ENCODE measurements at regions not wholly inside any gene's neighbourhood (a gene's known extent, or its start where the extent isn't known, plus 50 kb on each side); places are given as distances from the start of the nearest gene placed in this dataset.
A peak's percentile ranks its signal among the peaks of the same experiment; 100 is the strongest.

DNA sequence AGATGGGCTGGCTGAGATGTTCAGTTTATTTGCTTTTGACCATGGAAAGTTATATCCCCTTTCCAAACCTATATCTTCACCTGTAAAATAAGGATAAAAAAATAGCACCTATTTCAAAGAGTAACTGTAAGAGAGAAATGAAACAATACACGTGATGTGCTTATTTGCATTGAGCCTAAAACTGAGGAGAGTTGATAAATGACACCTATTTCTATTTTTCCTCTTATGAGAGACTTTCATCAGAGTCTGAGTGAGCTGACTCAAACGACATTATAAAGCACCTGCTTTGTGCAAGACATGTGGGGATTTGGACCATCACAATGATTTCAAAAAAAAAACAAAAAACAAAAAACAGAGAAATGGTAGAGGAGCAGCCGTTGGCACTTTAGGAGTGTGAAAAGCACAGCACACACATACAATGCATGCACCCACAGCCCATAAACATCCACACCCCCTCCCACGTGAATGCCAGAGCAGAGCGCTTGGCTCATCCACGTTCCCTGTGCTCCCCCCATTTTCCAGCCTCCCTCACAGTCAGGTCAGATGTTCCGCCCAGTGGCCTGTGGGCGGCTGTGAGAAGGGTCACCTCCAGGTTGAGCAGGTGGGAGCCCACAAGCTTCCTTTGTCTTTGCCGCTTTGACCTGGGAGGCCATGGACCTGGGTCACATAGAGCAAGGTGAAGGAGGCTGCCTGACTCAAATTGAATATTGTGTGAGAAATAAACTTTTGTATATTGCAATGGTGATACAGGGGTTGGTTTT is 253.2 kb upstream of the ZNF32 start:
- DNase-seq (ENCODE audit: low read depth) = no peak
- TF ChIP-seq, protein P1, sequence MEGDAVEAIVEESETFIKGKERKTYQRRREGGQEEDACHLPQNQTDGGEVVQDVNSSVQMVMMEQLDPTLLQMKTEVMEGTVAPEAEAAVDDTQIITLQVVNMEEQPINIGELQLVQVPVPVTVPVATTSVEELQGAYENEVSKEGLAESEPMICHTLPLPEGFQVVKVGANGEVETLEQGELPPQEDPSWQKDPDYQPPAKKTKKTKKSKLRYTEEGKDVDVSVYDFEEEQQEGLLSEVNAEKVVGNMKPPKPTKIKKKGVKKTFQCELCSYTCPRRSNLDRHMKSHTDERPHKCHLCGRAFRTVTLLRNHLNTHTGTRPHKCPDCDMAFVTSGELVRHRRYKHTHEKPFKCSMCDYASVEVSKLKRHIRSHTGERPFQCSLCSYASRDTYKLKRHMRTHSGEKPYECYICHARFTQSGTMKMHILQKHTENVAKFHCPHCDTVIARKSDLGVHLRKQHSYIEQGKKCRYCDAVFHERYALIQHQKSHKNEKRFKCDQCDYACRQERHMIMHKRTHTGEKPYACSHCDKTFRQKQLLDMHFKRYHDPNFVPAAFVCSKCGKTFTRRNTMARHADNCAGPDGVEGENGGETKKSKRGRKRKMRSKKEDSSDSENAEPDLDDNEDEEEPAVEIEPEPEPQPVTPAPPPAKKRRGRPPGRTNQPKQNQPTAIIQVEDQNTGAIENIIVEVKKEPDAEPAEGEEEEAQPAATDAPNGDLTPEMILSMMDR (IDR thresholded peaks at IDR 0.05; ENCODE audit: low read depth, low read length, missing control alignments) = no peak
- H3K4me3 ChIP-seq (ENCODE audit: low read depth, low read length) = no peak overlapping the region

- no peak overlapping the region for H3K4me3 ChIP-seq (ENCODE audit: low read depth, low read length)
- DNase-seq (ENCODE audit: low read depth) = no peak
- TF ChIP-seq, protein P1 (IDR thresholded peaks at IDR 0.05; ENCODE audit: low read depth, low read length, missing control alignments) = peak; percentile 7
Observed at GRCh38 chr10:43901302-43901701, 252.6 kb upstream of the ZNF32 start.

GRCh38 chr10:43900571-43900970 is 251.9 kb upstream of the ZNF32 start:
- no peak overlapping the region for H3K4me3 ChIP-seq (ENCODE audit: low read depth, low read length)

DNA sequence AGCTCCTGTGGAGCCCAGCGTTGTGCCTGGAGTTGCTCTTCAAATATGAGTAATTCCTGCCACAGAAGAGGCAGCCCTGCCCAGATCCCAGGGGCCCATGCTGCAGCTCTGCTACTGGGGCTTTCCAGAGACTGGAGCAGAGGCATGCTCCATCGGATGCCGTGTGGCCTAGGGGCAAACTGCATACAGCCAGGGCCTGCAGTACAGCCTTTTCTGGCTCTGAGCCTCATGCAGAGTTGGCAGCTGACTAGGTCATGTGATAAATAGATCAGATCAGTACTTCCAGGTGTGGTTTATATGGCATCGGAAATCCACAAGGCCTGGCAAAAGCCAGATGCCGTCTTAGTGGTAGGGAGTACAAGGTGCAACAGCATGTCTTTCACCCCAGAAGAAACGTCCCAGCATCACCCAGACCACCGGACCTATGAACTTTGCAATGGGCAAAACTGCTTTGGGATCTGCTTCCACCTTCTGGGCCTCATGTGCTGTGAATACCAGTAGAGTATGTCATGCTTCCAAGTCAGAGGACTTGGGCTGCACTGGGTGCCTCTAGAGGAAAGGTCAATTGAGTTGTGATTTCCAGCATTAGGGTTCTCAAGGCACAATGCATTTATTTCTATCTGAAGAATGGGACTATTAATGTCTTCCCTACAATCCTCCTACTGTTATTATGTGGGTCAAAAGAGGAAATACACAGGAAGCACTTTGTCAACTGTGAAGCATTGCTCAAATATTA is 250.7 kb upstream of the ZNF32 start:
- TF ChIP-seq, protein P1 (IDR thresholded peaks at IDR 0.05; ENCODE audit: low read depth, low read length, missing control alignments) = no peak
- no peak for DNase-seq (ENCODE audit: low read depth)
- H3K4me3 ChIP-seq (ENCODE audit: low read depth, low read length) = no peak overlapping the region

More at GRCh38 chr10:43900571-43900970, 251.9 kb upstream of the ZNF32 start:
- DNase-seq (ENCODE audit: low read depth) = no peak
- TF ChIP-seq, protein P1 (IDR thresholded peaks at IDR 0.05; ENCODE audit: low read depth, low read length, missing control alignments) = no peak

- DNase-seq (ENCODE audit: low read depth) = no peak
- no peak overlapping the region for H3K4me3 ChIP-seq (ENCODE audit: low read depth, low read length)
- TF ChIP-seq, protein P1 (IDR thresholded peaks at IDR 0.05; ENCODE audit: low read depth, low read length, missing control alignments) = no peak
Observed at GRCh38 chr10:43898592-43898991, 249.9 kb upstream of the ZNF32 start.

GRCh38 chr10:43897765-43898419 is 249.2 kb upstream of the ZNF32 start:
- TF ChIP-seq, protein P1 (IDR thresholded peaks at IDR 0.05; ENCODE audit: low read depth, low read length, missing control alignments) = no peak
- no peak overlapping the region for H3K4me3 ChIP-seq (ENCODE audit: low read depth, low read length)
- DNase-seq (ENCODE audit: low read depth) = no peak

Measured in GM12864 (cell line).